Vagina (tissue), 2 donors: ENCODE measurements at regions not wholly inside any gene's neighbourhood (a gene's known extent, or its start where the extent isn't known, plus 50 kb on each side); places are given as distances from the start of the nearest gene placed in this dataset.

ENCODE experiments used
- CTCF ChIP-seq, 3 experiments: fragments of 450-650 bp in 2 of 3; fragments of 200-600 bp in 1 of 3; sonication (generic) in 1 of 3; IDR thresholded peaks; one replicate each; pipeline ENCODE4 v1.5.1; 2017 to 2019; ENCODE audit warnings: antibody characterized with exemption in 3 of 3, mild to moderate bottlenecking in 2 of 3, moderate library complexity in 2 of 3
- POLR2A ChIP-seq, 2 donors: fragments of 450-650 bp; IDR thresholded peaks; one replicate each; pipeline ENCODE4 v1.6.1; 2017; ENCODE audit warnings: antibody characterized with exemption in 2 of 2, mild to moderate bottlenecking in 2 of 2, moderate library complexity in 2 of 2

GRCh38 chr4:165726831-165727230 lies 146.2 kb upstream of the TLL1 start:
- TF ChIP-seq CTCF (IDR thresholded peaks at IDR 0.05) (no peak), POLR2A (IDR thresholded peaks at IDR 0.05) (no peak)
